ENCODE measurements at regions not wholly inside any gene's neighbourhood (a gene's known extent, or its start where the extent isn't known, plus 50 kb on each side); places are given as distances from the start of the nearest gene placed in this dataset.

GRCh38 chr16:79540825-79541595 lies 59.5 kb downstream of the MAF start (continued):
- TF ChIP-seq, protein P1, sequence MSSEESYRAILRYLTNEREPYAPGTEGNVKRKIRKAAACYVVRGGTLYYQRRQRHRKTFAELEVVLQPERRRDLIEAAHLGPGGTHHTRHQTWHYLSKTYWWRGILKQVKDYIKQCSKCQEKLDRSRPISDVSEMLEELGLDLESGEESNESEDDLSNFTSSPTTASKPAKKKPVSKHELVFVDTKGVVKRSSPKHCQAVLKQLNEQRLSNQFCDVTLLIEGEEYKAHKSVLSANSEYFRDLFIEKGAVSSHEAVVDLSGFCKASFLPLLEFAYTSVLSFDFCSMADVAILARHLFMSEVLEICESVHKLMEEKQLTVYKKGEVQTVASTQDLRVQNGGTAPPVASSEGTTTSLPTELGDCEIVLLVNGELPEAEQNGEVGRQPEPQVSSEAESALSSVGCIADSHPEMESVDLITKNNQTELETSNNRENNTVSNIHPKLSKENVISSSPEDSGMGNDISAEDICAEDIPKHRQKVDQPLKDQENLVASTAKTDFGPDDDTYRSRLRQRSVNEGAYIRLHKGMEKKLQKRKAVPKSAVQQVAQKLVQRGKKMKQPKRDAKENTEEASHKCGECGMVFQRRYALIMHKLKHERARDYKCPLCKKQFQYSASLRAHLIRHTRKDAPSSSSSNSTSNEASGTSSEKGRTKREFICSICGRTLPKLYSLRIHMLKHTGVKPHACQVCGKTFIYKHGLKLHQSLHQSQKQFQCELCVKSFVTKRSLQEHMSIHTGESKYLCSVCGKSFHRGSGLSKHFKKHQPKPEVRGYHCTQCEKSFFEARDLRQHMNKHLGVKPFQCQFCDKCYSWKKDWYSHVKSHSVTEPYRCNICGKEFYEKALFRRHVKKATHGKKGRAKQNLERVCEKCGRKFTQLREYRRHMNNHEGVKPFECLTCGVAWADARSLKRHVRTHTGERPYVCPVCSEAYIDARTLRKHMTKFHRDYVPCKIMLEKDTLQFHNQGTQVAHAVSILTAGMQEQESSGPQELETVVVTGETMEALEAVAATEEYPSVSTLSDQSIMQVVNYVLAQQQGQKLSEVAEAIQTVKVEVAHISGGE (CRISPR knock-in tag; IDR thresholded peaks at IDR 0.05), result no peak

DNA sequence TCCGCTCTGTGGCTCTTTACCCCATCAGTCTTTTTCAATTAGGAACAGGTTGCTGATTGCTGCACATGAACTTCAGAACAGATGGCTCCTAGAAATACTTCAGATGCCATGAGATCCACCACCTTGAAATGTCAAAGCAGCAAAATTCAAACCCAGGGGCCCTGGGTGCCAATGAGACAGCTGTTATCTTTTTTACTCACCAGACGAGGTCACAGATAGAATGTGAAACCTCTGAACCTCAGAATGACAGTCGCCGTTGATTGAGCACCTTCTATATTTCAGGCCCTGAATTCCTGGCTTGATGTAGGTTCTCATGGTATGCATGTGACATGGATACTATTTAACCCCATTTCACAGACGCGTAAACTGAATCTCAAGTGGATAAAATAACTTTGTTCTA lies 63.0 kb downstream of the MAF start:
- FAIRE-seq (peak; percentile 69), ATAC-seq (no peak), DNase-seq (ENCODE audit: extremely low read depth in 1 of 4, low spot score in 3 of 4) (no peak)
- intact Hi-C loops (cut with micrococcal nuclease) (no loop called here), in situ Hi-C loops (cut with MboI) (no loop called here)
- Histone ChIP-seq H3K4me1 (replicated peaks in 1 of 2; ENCODE audit: control insufficient read depth in 2 of 2, insufficient read depth in 2 of 2, low read length in 2 of 2) (no peaks in the 10 kb centered on the region), H3K9ac (ENCODE audit: insufficient read depth in 1 of 2, low read depth in 2 of 2, low read length in 2 of 2) (no peak overlapping the region), H3K9me1 (ENCODE audit: control insufficient read depth, insufficient read depth, low read length) (no peaks in the 10 kb centered on the region), H3K4me2 (ENCODE audit: insufficient read depth, low read length) (no peak overlapping the region), H3K79me2 (ENCODE audit: control insufficient read depth, insufficient read depth, low read length) (no peaks in the 10 kb centered on the region), H3K27me3 (ENCODE audit: control insufficient read depth in 2 of 2, insufficient read depth in 2 of 2, low read length in 2 of 2) (peaks cover 0 to 21% of the 10 kb centered on the region in 2 experiments; a peak in 2 of 5 replicates), H2AFZ (ENCODE audit: low read depth, low read length) (no peak overlapping the region), H3K36me3 (ENCODE audit: control insufficient read depth, insufficient read depth, low read length) (no peaks in the 10 kb centered on the region), H4K20me1 (replicated peaks; ENCODE audit: control insufficient read depth, insufficient read depth, low read length) (no peaks in the 10 kb centered on the region), H3K4me3 (no peak overlapping the region), H3K27ac (ENCODE audit: extremely low read depth, low read depth, low read length) (no peak overlapping the region), H3K9me3 (replicated peaks; ENCODE audit: control insufficient read depth, insufficient read depth, low read depth, low read length) (no peaks in the 10 kb centered on the region)
- POLR2A ChIA-PET, result no interaction called here
- no TSS peak for BruUV-seq (replicated peaks)
- WGBS (ENCODE audit: insufficient coverage, low coverage, missing lambda C conversion rate), result 0% methylated on average over 6 of the region's 6 CpGs
- CTCF ChIA-PET (ENCODE audit: low intra/inter-chr PET ratio), result no interaction called here
- TF ChIP-seq FOS (IDR thresholded peaks at IDR 0.05; ENCODE audit: extremely low read depth, insufficient read length) (no peak), BRF1 (IDR thresholded peaks at IDR 0.05; ENCODE audit: borderline replicate concordance, extremely low read depth, insufficient read length) (no peak), FIP1L1 (IDR thresholded peaks at IDR 0.05; ENCODE audit: low read depth, low read length, poor library complexity, severe bottlenecking) (no peak), ZNF79 (CRISPR knock-in tag; IDR thresholded peaks at IDR 0.05; ENCODE audit: low read depth) (no peak), FOXP1 (CRISPR knock-in tag; IDR thresholded peaks at IDR 0.05) (no peak), ZNF584 (CRISPR knock-in tag; IDR thresholded peaks at IDR 0.05; ENCODE audit: low read depth) (no peak), FOXM1 (IDR thresholded peaks at IDR 0.05; ENCODE audit: low read depth) (no peak), FOXM1 (CRISPR knock-in tag; IDR thresholded peaks at IDR 0.05; ENCODE audit: low read depth) (no peak), PML (IDR thresholded peaks at IDR 0.05; ENCODE audit: low read length) (no peak), HNRNPH1 (optimal IDR thresholded peaks at IDR 0.05; ENCODE audit: low read depth, low read length) (no peak), NFIX (CRISPR knock-in tag; IDR thresholded peaks at IDR 0.05; ENCODE audit: low read depth) (no peak)
- TF ChIP-seq, protein P2, sequence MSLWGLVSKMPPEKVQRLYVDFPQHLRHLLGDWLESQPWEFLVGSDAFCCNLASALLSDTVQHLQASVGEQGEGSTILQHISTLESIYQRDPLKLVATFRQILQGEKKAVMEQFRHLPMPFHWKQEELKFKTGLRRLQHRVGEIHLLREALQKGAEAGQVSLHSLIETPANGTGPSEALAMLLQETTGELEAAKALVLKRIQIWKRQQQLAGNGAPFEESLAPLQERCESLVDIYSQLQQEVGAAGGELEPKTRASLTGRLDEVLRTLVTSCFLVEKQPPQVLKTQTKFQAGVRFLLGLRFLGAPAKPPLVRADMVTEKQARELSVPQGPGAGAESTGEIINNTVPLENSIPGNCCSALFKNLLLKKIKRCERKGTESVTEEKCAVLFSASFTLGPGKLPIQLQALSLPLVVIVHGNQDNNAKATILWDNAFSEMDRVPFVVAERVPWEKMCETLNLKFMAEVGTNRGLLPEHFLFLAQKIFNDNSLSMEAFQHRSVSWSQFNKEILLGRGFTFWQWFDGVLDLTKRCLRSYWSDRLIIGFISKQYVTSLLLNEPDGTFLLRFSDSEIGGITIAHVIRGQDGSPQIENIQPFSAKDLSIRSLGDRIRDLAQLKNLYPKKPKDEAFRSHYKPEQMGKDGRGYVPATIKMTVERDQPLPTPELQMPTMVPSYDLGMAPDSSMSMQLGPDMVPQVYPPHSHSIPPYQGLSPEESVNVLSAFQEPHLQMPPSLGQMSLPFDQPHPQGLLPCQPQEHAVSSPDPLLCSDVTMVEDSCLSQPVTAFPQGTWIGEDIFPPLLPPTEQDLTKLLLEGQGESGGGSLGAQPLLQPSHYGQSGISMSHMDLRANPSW (CRISPR knock-in tag; IDR thresholded peaks at IDR 0.05), result no peak
